Keratinocyte (primary cell): ENCODE measurements at regions not wholly inside any gene's neighbourhood (a gene's known extent, or its start where the extent isn't known, plus 50 kb on each side); places are given as distances from the start of the nearest gene placed in this dataset.

Source experiments
- DNase-seq: peaks from one replicate; pipeline ENCODE4 v3.0.0-alpha.2; 2011; ENCODE audit warnings: low read depth, missing footprints, low spot score
- FAIRE-seq: peaks from 2 replicates; lab custom pipeline; 2011; peaks lifted over from hg19 to GRCh38; lab: Jason Lieb, UNC
- H2AFZ ChIP-seq: 2 replicates; pipeline ENCODE4 v1.6.0; 2012; ENCODE audit warnings: low read length, control low read depth, inconsistent platforms; ENCODE audit not compliant: control insufficient read depth
- H3K27ac ChIP-seq: 2 replicates; pipeline ENCODE4 v1.5.1; 2011; ENCODE audit warnings: low read length; ENCODE audit not compliant: control insufficient read depth, insufficient read depth
- H3K27me3 ChIP-seq: 3 replicates; pipeline ENCODE4 v1.6.0; 2011; ENCODE audit warnings: low read length; ENCODE audit not compliant: control insufficient read depth, insufficient read depth; ENCODE audit errors: extremely low read depth
- H3K36me3 ChIP-seq, 2 experiments: 2 replicates in 1 of 2; 3 replicates in 1 of 2; pipeline ENCODE4 v1.5.1; 2011; ENCODE audit warnings: low read length in 2 of 2, mild to moderate bottlenecking in 1 of 2; ENCODE audit not compliant: control insufficient read depth in 2 of 2, insufficient read depth in 2 of 2; ENCODE audit errors: extremely low read depth in 1 of 2
- H3K4me1 ChIP-seq: 3 replicates; pipeline ENCODE4 v1.5.1; 2011; ENCODE audit warnings: low read length; ENCODE audit not compliant: control insufficient read depth, insufficient read depth; ENCODE audit errors: extremely low read depth
- H3K4me2 ChIP-seq: 3 replicates; pipeline ENCODE4 v1.6.0; 2011; ENCODE audit warnings: low read depth, low read length; ENCODE audit not compliant: control insufficient read depth, insufficient read depth; ENCODE audit errors: extremely low read depth
- H3K4me3 ChIP-seq, 3 experiments: fragments of 200-600 bp in 1 of 3; sonication (generic) in 1 of 3; 2 replicates in 2 of 3; 3 replicates in 1 of 3; pipeline ENCODE4 v1.5.1; 2011 to 2016; ENCODE audit warnings: low read length in 3 of 3, mild to moderate bottlenecking in 3 of 3, control low read depth in 2 of 3, inconsistent platforms in 1 of 3, low read depth in 1 of 3, mixed read lengths in 1 of 3, mixed run types in 1 of 3, moderate library complexity in 1 of 3; ENCODE audit not compliant: control insufficient read depth in 2 of 3, insufficient read depth in 2 of 3; ENCODE audit errors: extremely low read depth in 1 of 3
- H3K79me2 ChIP-seq: 2 replicates; pipeline ENCODE4 v1.6.0; 2012; ENCODE audit warnings: low read length; ENCODE audit not compliant: control insufficient read depth, insufficient read depth
- H3K9ac ChIP-seq: 3 replicates; pipeline ENCODE4 v1.6.0; 2011; ENCODE audit warnings: low read length; ENCODE audit not compliant: control insufficient read depth, insufficient read depth; ENCODE audit errors: extremely low read depth
- H3K9me1 ChIP-seq: 3 replicates; pipeline ENCODE4 v1.6.0; 2011; ENCODE audit warnings: low read length; ENCODE audit not compliant: control insufficient read depth, insufficient read depth; ENCODE audit errors: extremely low read depth
- H3K9me3 ChIP-seq: 2 replicates; pipeline ENCODE4 v1.5.1; 2012; ENCODE audit warnings: low read depth, low read length; ENCODE audit not compliant: control insufficient read depth
- H4K20me1 ChIP-seq: 3 replicates; pipeline ENCODE4 v1.6.0; 2011; ENCODE audit warnings: low read length; ENCODE audit not compliant: control insufficient read depth, insufficient read depth; ENCODE audit errors: extremely low read depth
- CTCF ChIP-seq, 3 experiments: IDR thresholded peaks in 1 of 3; conservative IDR thresholded peaks in 1 of 3; optimal IDR thresholded peaks in 1 of 3; 2 replicates in 2 of 3; 3 replicates in 1 of 3; pipeline versions ENCODE3 to v1.5.1; 2011; ENCODE audit warnings: low read length in 3 of 3, mild to moderate bottlenecking in 3 of 3, moderate library complexity in 2 of 3, control low read depth in 1 of 3, inconsistent platforms in 1 of 3; ENCODE audit not compliant: insufficient read depth in 2 of 3; ENCODE audit errors: extremely low read depth in 1 of 3
- EZH2 ChIP-seq: IDR thresholded peaks from one replicate; pipeline ENCODE4 v1.6.1; 2012; ENCODE audit warnings: inconsistent platforms, mild to moderate bottlenecking, low read length, moderate library complexity
- dilution Hi-C: fragments of 300-500 bp; cut with MboI; formaldehyde crosslinking; loops from one replicate; pipeline ENCODE4 v1.7.0; 2020; ENCODE audit warnings: low sequenced_read_pairs; ENCODE audit not compliant: extremely low pct_ligation_motif_present

- TF ChIP-seq CTCF (optimal IDR thresholded peaks at IDR 0.05 in 1 of 3, IDR thresholded peaks at IDR 0.05 in 1 of 3, conservative IDR thresholded peaks at IDR 0.05 in 1 of 3; ENCODE audit: extremely low read depth in 1 of 3, insufficient read depth in 2 of 3, low read length in 3 of 3) = no peak
- TF ChIP-seq EZH2 = no peak
- no peak overlapping the region for H3K4me2 ChIP-seq
- FAIRE-seq (peak; percentile 36), DNase-seq (no peak)
- H3K27ac ChIP-seq = no peak overlapping the region
- dilution Hi-C loops = no loop called here
- no peaks in the 10 kb centered on the region for H4K20me1 ChIP-seq
- no peaks in the 10 kb centered on the region for H3K9me3 ChIP-seq
- H3K9me1 ChIP-seq = no peaks in the 10 kb centered on the region
- H2AFZ ChIP-seq = no peak overlapping the region
- no peaks in the 10 kb centered on the region for H3K4me1 ChIP-seq
- H3K9ac ChIP-seq = no peak overlapping the region
- no peaks in the 10 kb centered on the region for H3K27me3 ChIP-seq
- H3K36me3 ChIP-seq = no peaks in the 10 kb centered on the region
- H3K4me3 ChIP-seq = no peak overlapping the region
- H3K79me2 ChIP-seq = no peaks in the 10 kb centered on the region
Observed at GRCh38 chr2:207459990-207460757, 69.6 kb upstream of the CREB1 start.

GRCh38 chr2:207463433-207463832 lies 66.3 kb upstream of the CREB1 start:
- Histone ChIP-seq H3K4me2 (no peak overlapping the region), H3K4me1 (peaks cover 9% of the 10 kb centered on the region), H3K9me3 (no peaks in the 10 kb centered on the region), H3K27ac (no peak overlapping the region), H3K9me1 (no peaks in the 10 kb centered on the region), H3K4me3 (no peak overlapping the region), H3K36me3 (no peaks in the 10 kb centered on the region), H3K9ac (no peak overlapping the region), H3K79me2 (no peaks in the 10 kb centered on the region), H3K27me3 (no peaks in the 10 kb centered on the region), H4K20me1 (no peaks in the 10 kb centered on the region), H2AFZ (no peak overlapping the region)
- no peak for FAIRE-seq
- TF ChIP-seq CTCF (optimal IDR thresholded peaks at IDR 0.05 in 1 of 3, IDR thresholded peaks at IDR 0.05 in 1 of 3, conservative IDR thresholded peaks at IDR 0.05 in 1 of 3; ENCODE audit: extremely low read depth in 1 of 3, insufficient read depth in 2 of 3, low read length in 3 of 3) (no peak), EZH2 (no peak)
- DNase-seq = no peak
- dilution Hi-C loops = no loop called here
